Fibroblast of mammary gland (primary cell): ENCODE measurements at regions not wholly inside any gene's neighbourhood (a gene's known extent, or its start where the extent isn't known, plus 50 kb on each side); places are given as distances from the start of the nearest gene placed in this dataset.

Experiments
- DNase-seq: peaks from one replicate; pipeline ENCODE4 v3.0.0-alpha.2; 2010; ENCODE audit warnings: low read depth
- H3K4me3 ChIP-seq: 2 replicates; pipeline ENCODE4 v1.5.1; 2011; ENCODE audit warnings: low read depth, mild to moderate bottlenecking, low read length, moderate library complexity; ENCODE audit not compliant: control insufficient read depth
- TF ChIP-seq, protein P1 (sequence below): conservative IDR thresholded peaks from 2 replicates; pipeline ENCODE4 v1.5.1; 2011; ENCODE audit warnings: low read depth, low read length, inconsistent platforms; ENCODE audit not compliant: control insufficient read depth, insufficient read depth

DNA sequence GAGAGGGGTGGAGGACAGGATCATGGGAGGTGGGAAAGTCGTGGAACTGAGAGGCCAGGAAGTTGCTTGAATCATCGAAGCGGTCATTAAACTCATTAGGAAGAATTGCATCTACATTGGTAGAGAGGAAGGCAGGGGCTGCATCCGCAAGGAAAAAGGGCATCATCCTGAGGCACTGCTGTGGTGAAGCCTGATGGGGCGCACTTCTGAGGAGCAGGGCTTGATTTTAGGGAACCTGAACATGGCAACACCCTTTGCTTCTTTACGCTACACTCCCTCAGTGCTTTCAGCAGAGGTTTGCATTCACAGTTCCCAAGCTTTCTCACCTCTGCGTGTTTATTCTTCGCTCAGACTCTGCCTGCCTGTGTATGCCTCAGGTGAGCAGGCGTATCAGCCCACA, 352.0 kb upstream of the RAB6C start:
- TF ChIP-seq, protein P1, sequence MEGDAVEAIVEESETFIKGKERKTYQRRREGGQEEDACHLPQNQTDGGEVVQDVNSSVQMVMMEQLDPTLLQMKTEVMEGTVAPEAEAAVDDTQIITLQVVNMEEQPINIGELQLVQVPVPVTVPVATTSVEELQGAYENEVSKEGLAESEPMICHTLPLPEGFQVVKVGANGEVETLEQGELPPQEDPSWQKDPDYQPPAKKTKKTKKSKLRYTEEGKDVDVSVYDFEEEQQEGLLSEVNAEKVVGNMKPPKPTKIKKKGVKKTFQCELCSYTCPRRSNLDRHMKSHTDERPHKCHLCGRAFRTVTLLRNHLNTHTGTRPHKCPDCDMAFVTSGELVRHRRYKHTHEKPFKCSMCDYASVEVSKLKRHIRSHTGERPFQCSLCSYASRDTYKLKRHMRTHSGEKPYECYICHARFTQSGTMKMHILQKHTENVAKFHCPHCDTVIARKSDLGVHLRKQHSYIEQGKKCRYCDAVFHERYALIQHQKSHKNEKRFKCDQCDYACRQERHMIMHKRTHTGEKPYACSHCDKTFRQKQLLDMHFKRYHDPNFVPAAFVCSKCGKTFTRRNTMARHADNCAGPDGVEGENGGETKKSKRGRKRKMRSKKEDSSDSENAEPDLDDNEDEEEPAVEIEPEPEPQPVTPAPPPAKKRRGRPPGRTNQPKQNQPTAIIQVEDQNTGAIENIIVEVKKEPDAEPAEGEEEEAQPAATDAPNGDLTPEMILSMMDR, result no peak
- no peak for DNase-seq
- H3K4me3 ChIP-seq, result no peak overlapping the region

DNA sequence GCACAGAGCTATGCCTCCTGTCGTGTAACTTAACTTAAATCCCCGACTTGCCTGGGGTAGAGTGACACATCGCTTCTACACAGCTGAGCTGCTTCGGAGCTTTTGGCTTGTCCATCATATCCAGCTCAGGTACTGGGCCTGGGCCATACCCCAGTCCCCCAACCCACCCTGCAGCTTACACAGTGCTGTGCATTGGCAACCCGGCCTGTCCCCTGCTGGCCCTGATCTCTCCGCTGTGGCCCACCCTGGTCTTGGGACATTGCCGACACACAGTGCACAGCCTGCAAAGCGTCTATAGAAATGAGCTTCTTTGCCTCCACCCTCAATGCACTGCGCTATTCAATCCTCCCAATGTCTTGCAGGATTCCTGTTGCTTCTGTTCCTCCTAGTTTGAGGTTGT, 342.8 kb upstream of the RAB6C start:
- TF ChIP-seq, protein P1, result no peak
- DNase-seq, result no peak
- no peak overlapping the region for H3K4me3 ChIP-seq

DNA sequence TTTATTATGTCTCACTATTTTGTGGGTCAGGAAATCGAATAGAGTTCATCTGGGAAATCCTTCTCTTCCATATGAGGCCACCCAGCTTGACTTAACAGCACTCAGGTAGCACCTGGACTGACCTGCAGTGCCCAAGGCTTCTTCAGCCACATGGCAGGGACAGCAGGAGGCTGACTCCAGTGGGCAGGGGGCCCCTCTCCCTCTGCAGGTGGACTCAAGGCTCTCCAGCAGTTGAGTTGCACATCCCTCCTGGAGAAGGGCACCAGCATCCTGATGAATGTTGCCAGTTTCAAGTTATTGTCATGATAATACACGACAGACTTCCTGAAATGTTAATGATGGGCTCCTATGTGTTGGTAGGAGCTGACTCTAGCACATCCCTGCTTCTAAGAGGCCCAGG, 338.1 kb upstream of the RAB6C start:
- H3K4me3 ChIP-seq, result no peak overlapping the region
- TF ChIP-seq, protein P1, result no peak
- no peak for DNase-seq

DNA sequence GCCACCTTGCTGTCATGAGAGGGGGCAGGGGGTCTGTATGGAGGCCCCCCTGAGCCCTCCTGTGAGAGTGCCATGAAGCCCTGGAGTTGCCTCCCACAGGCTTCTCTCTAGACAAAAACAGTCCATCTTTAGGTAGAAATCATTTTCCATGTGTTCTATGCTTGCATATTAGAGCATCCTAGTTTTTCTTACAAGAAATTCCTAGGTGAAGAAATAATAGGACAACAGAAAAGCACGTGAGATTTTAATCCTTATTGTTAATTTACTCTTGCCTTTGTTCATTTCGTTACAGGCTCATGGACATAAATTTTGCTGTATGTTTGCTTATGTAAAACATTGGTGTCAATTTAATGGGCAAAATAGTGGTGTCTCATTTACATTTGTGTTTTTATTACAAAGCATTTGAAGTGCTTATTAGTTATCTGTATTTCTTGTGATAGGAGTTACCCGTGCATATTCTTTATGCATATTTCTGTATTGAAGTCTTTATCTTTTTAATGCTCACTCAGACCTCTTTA, 336.9 kb upstream of the RAB6C start:
- no peak overlapping the region for H3K4me3 ChIP-seq
- DNase-seq, result no peak
- TF ChIP-seq, protein P1, result no peak

DNA sequence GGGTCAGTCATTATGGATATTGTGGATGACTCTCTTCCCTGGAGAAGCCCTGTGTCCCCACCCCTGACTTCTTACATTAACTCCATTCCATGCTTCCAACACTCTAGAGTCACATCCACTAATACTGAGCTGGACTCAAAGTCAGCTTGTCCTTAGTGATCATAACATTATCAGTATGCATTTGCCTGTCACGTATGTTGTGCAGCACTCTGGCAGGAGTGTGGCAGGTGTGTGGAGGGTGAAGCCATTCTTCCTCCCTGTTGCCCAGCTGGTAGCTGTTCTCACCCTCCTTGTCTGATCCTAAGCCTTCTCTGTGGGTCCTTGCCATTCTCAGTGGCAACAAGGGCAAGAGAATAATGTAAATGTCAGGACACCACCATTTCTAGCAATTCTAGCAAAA, 334.1 kb upstream of the RAB6C start:
- TF ChIP-seq, protein P1, result no peak
- H3K4me3 ChIP-seq, result no peak overlapping the region
- DNase-seq, result no peak

DNA sequence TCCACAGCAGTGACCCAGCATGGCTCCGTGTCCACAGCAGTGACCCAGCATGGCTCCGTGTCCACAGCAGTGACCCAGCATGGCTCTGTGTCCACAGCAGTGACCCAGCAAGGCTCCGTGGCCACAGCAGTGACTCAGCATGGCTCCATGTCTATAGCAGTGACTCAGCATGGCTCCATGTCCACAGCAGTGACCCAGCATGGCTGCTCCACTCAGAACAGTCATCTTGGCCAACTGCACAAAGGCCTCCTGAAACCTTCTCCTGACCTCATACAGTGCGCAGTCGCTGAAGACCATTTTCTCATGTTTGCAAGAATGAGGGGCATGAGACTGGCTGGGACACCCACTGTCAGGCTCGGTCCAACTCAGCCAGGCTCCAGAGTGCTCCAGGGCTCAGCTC, 333.4 kb upstream of the RAB6C start:
- DNase-seq, result no peak
- H3K4me3 ChIP-seq, result no peak overlapping the region
- TF ChIP-seq, protein P1, result no peak

DNA sequence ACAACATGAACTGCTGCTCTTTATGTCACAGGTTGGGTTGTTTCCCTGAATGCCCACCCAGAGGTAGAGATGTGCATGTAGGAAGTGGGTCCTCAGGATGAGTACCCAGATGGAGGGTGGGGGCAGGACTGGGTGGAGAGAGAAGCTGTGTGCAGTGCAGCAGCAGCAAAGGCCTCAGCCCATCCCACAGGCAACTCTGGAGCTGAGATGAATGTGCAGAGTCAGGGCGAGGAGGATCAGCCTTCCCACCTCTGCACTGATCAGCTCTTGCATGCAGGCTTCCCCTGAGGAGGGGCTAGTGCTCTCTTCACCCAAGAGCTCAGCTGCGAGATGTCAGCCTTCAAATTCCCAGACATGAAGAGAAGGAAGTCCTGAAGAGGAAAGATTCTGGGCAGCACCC, 326.2 kb upstream of the RAB6C start:
- H3K4me3 ChIP-seq, result no peak overlapping the region
- TF ChIP-seq, protein P1, result no peak
- DNase-seq, result no peak
